22Rv1 (cell line): ENCODE measurements at regions not wholly inside any gene's neighbourhood (a gene's known extent, or its start where the extent isn't known, plus 50 kb on each side); places are given as distances from the start of the nearest gene placed in this dataset.

ENCODE experiments used
- ZFX ChIP-seq: fragments of 450-650 bp; IDR thresholded peaks from 2 replicates; pipeline ENCODE4 v1.6.1; 2017; ENCODE audit warnings: antibody characterized with exemption, borderline replicate concordance
- TF ChIP-seq, protein P1 (sequence below): fragments of 450-650 bp; IDR thresholded peaks from 2 replicates; pipeline ENCODE4 v1.5.1; 2017; ENCODE audit warnings: mild to moderate bottlenecking

DNA sequence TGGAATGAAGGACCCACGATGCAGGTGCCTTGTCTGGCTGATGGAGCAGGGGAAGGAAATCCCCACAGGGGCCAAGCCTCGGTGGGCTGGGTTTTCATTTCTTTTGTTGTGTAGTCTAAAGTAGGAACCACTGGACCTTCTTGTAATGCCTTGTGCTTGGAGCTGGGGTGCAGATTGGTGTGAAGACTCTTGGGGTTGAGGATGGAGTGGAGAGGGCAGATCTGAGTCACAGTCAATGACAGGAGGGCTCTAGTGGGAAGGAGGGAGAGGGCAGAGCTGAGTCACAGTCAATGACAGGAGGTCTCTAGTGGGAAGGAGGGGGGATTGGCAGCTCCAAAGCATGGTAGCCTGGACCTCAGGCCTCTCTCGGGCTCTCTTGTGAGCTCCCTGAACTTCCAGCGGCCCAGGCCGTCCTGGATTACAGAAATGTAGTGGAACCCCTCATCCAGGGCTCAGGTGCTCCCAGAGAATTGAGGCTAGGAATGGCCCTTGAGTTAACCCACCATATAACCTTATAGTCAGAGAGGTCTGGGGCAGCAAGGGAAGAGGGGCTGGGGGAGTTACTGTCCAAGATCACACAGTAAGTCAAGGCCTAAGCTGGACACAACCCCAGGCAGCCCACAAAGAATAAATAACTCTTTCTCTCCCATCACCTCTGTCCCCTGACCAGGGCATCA lies 313.8 kb downstream of the MATN1 start:
- TF ChIP-seq, protein P1, sequence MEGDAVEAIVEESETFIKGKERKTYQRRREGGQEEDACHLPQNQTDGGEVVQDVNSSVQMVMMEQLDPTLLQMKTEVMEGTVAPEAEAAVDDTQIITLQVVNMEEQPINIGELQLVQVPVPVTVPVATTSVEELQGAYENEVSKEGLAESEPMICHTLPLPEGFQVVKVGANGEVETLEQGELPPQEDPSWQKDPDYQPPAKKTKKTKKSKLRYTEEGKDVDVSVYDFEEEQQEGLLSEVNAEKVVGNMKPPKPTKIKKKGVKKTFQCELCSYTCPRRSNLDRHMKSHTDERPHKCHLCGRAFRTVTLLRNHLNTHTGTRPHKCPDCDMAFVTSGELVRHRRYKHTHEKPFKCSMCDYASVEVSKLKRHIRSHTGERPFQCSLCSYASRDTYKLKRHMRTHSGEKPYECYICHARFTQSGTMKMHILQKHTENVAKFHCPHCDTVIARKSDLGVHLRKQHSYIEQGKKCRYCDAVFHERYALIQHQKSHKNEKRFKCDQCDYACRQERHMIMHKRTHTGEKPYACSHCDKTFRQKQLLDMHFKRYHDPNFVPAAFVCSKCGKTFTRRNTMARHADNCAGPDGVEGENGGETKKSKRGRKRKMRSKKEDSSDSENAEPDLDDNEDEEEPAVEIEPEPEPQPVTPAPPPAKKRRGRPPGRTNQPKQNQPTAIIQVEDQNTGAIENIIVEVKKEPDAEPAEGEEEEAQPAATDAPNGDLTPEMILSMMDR = no peak
- TF ChIP-seq ZFX = no peak
